GM23338 (cell line): ENCODE measurements at regions not wholly inside any gene's neighbourhood (a gene's known extent, or its start where the extent isn't known, plus 50 kb on each side); places are given as distances from the start of the nearest gene placed in this dataset.

Experiments
- ATAC-seq: fragments of 200-7000 bp; cut with Tn5 transposase; 3 replicates; pipeline ENCODE4 v1.9.1; 2020
- DNase-seq: peaks from one replicate; pipeline ENCODE4 v3.0.0-alpha.2; 2015; ENCODE audit warnings: low spot score
- H2AFZ ChIP-seq: fragments of 200-600 bp; sonication (generic); 2 replicates; pipeline ENCODE4 v1.8.0; 2016; ENCODE audit warnings: antibody characterized with exemption, mild to moderate bottlenecking, moderate library complexity
- H3F3A ChIP-seq: fragments of 200-600 bp; sonication (generic); replicated peaks from 2 replicates; pipeline ENCODE4 v1.8.0; 2017; ENCODE audit warnings: antibody characterized with exemption, mixed run types, low read depth
- H3K27ac ChIP-seq: fragments of 200-600 bp; sonication (generic); 2 replicates; pipeline ENCODE4 v1.6.1; 2016; ENCODE audit warnings: low read depth
- H3K27me3 ChIP-seq: fragments of 200-600 bp; sonication (generic); 2 replicates; pipeline ENCODE4 v1.8.0; 2016; ENCODE audit warnings: mild to moderate bottlenecking, mixed run types, moderate library complexity; ENCODE audit not compliant: insufficient read depth
- H3K36me3 ChIP-seq: fragments of 200-600 bp; sonication (generic); 2 replicates; pipeline ENCODE4 v1.8.0; 2016; ENCODE audit warnings: mild to moderate bottlenecking; ENCODE audit not compliant: insufficient read depth
- H3K4me1 ChIP-seq: fragments of 200-600 bp; sonication (generic); 2 replicates; pipeline ENCODE4 v1.8.0; 2016; ENCODE audit warnings: mild to moderate bottlenecking, moderate library complexity; ENCODE audit not compliant: insufficient read depth
- H3K4me2 ChIP-seq: fragments of 200-600 bp; sonication (generic); 2 replicates; pipeline ENCODE4 v1.7.1; 2017; ENCODE audit warnings: mixed run types
- H3K4me3 ChIP-seq: fragments of 200-600 bp; sonication (generic); 2 replicates; pipeline ENCODE4 v1.6.1; 2016; ENCODE audit warnings: mixed run types
- H3K79me2 ChIP-seq: fragments of 200-600 bp; sonication (generic); replicated peaks from 2 replicates; pipeline ENCODE4 v1.8.0; 2017; ENCODE audit warnings: mild to moderate bottlenecking; ENCODE audit not compliant: insufficient read depth
- H3K9me2 ChIP-seq: fragments of 200-600 bp; sonication (generic); 2 replicates; pipeline ENCODE4 v1.8.0; 2017; ENCODE audit not compliant: insufficient read depth
- H4K20me1 ChIP-seq: fragments of 200-600 bp; sonication (generic); replicated peaks from 2 replicates; pipeline ENCODE4 v1.8.0; 2017; ENCODE audit warnings: mild to moderate bottlenecking; ENCODE audit not compliant: insufficient read depth
- H3K27ac Mint-ChIP-seq: 2 replicates; pipeline ENCODE4 v1.8.0; 2020; ENCODE audit warnings: inconsistent platforms, mild to moderate bottlenecking, moderate library complexity, mixed read lengths
- H3K27me3 Mint-ChIP-seq: 3 replicates; pipeline ENCODE4 v1.8.0; 2022; ENCODE audit warnings: low read depth, mild to moderate bottlenecking, moderate library complexity, mixed read lengths, inconsistent platforms; ENCODE audit not compliant: insufficient read depth, poor library complexity
- H3K36me3 Mint-ChIP-seq: 3 replicates; pipeline ENCODE4 v1.8.0; 2021; ENCODE audit warnings: low read depth, mild to moderate bottlenecking, inconsistent platforms, moderate library complexity, mixed read lengths
- H3K4me1 Mint-ChIP-seq: 3 replicates; pipeline ENCODE4 v1.8.0; 2020; ENCODE audit warnings: mild to moderate bottlenecking, inconsistent platforms, mixed read lengths
- H3K4me3 Mint-ChIP-seq: 3 replicates; pipeline ENCODE4 v1.8.0; 2021; ENCODE audit warnings: moderate library complexity, mild to moderate bottlenecking, inconsistent platforms, mixed read lengths
- H3K9me3 Mint-ChIP-seq: 3 replicates; pipeline ENCODE4 v1.8.0; 2020; ENCODE audit warnings: moderate library complexity, mild to moderate bottlenecking, inconsistent platforms, mixed read lengths
- EZH2phosphoT487 ChIP-seq: fragments of 200-600 bp; sonication (generic); IDR thresholded peaks from one replicate; pipeline ENCODE4 v1.8.1; 2018; ENCODE audit warnings: antibody characterized with exemption; ENCODE audit not compliant: unreplicated experiment
- REST ChIP-seq: IDR thresholded peaks from one replicate; pipeline ENCODE4 v1.6.1; 2018; ENCODE audit warnings: antibody characterized with exemption; ENCODE audit not compliant: unreplicated experiment
- STAT1 ChIP-seq: IDR thresholded peaks from one replicate; pipeline ENCODE4 v1.6.1; 2016; ENCODE audit warnings: antibody characterized with exemption; ENCODE audit not compliant: unreplicated experiment
- ZNF114 ChIP-seq: fragments of 250-450 bp; sonication (Bioruptor Pico); IDR thresholded peaks from 2 replicates; pipeline ENCODE4 v1.5.0; 2020; ENCODE audit warnings: mild to moderate bottlenecking, moderate library complexity
- ZNF331 ChIP-seq: fragments of 250-450 bp; sonication (Bioruptor Pico); IDR thresholded peaks from 2 replicates; pipeline ENCODE4 v1.5.0; 2020; ENCODE audit warnings: low read depth, mild to moderate bottlenecking, moderate library complexity
- ZNF462 ChIP-seq: fragments of 250-450 bp; sonication (Bioruptor Pico); IDR thresholded peaks from 2 replicates; pipeline ENCODE4 v1.5.0; 2020; ENCODE audit warnings: mild to moderate bottlenecking, moderate library complexity

- TF ChIP-seq ZNF462 = no peak
- no peak for TF ChIP-seq EZH2phosphoT487
- no peak for TF ChIP-seq ZNF331
- TF ChIP-seq ZNF114 (CRISPR knock-in tag) = no peak
These were observed 256.4 kb downstream of the GXYLT1 start (continued) for GRCh38 chr12:41888285-41888684.

DNA sequence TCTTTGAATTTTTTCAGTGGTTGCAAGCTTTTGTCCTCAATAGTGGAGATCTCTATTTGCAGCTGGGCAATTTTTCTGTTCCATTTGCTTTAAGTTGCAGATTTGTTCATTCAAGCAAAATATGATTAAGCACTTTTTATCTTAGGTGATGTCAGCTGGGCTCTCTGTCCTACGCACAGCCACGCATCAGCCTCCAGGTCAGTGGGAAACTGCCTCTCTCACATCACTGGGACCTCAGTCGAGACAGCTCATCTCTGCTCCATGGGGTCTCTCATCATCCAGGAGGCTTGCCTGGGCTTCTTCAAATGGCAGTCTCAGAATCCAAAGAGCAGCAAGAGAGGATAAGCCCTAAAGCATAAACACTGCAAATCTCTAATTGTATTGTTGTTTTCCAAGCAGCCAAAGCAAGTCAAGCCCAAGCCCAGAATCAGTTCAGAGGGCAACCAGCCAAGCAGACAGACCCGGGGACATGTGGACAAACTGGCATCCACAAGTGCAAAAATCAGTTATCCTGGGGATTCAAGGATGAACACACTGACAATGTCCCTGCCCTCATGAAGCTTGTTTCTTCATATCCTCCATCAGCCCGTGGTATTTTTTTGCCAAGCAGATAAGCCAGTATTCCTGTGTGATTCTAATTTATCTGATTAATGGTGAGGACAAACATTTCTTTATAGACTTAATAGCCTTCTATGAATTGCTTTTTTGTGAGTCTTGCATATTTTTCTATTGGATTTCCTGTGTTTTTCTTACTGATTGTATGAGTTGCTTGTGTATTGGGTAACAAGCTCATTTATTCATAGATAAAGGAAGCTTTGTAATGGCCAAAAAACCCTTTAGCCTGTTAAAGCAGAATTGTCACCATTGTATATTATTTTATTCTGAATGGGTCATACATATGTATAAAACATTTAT, 262.5 kb downstream of the GXYLT1 start:
- no peaks in the 10 kb centered on the region for H3K4me1 ChIP-seq
- Mint-ChIP-seq H3K27me3 (peaks cover 3% of the 10 kb centered on the region), H3K4me3 (no peak overlapping the region), H3K27ac (no peak overlapping the region; the same call in 1 of the 2 replicates), H3K9me3 (no peaks in the 10 kb centered on the region), H3K36me3 (no peaks in the 10 kb centered on the region), H3K4me1 (no peaks in the 10 kb centered on the region)
- no peaks in the 10 kb centered on the region for H3K36me3 ChIP-seq
- no peaks in the 10 kb centered on the region for H3K79me2 ChIP-seq
- H3K4me3 ChIP-seq = no peak overlapping the region
- H3K27ac ChIP-seq = no peak overlapping the region
- DNase-seq (no peak), ATAC-seq (no peak)
- H3K4me2 ChIP-seq = no peak overlapping the region
- no peaks in the 10 kb centered on the region for H3K27me3 ChIP-seq
- no peak overlapping the region for H2AFZ ChIP-seq
- no peaks in the 10 kb centered on the region for H3F3A ChIP-seq
- H3K9me2 ChIP-seq = no peaks in the 10 kb centered on the region
- no peaks in the 10 kb centered on the region for H4K20me1 ChIP-seq
- TF ChIP-seq REST (no peak), STAT1 (no peak)
